ENCODE measurements at regions not wholly inside any gene's neighbourhood (a gene's known extent, or its start where the extent isn't known, plus 50 kb on each side); places are given as distances from the start of the nearest gene placed in this dataset.

GRCh38 chr10:29146311-29147100, 142.4 kb upstream of the LYZL1 start:
- DNase-seq (ENCODE audit: low spot score) (no peak), ATAC-seq (ENCODE audit: insufficient number of reproducible peaks, low FRiP score, low read depth) (no peak)
- H3K4me1 ChIP-seq (ENCODE audit: control insufficient read depth in 1 of 2, low read depth in 2 of 2): peaks cover 11 to 26% of the 10 kb centered on the region in 2 donors
- H3K27me3 ChIP-seq (replicated peaks; ENCODE audit: insufficient read depth): no peaks in the 10 kb centered on the region
- TF ChIP-seq CTCF (IDR thresholded peaks at IDR 0.05): no peak
- H3K27ac ChIP-seq: no peak overlapping the region
- no peaks in the 10 kb centered on the region for H3K9me3 ChIP-seq
- no peaks in the 10 kb centered on the region for H3K36me3 ChIP-seq
- no peak overlapping the region for H3K4me3 ChIP-seq

- H3K27me3 ChIP-seq (replicated peaks; ENCODE audit: insufficient read depth): no peaks in the 10 kb centered on the region
- no peak overlapping the region for H3K27ac ChIP-seq
- TF ChIP-seq CTCF (IDR thresholded peaks at IDR 0.05): no peak
- no peak overlapping the region for H3K4me3 ChIP-seq
- H3K4me1 ChIP-seq (ENCODE audit: control insufficient read depth in 1 of 2, low read depth in 2 of 2): peaks cover 5 to 20% of the 10 kb centered on the region in 2 donors
- DNase-seq (ENCODE audit: low spot score): no peak
- no peaks in the 10 kb centered on the region for H3K36me3 ChIP-seq
- H3K9me3 ChIP-seq: no peaks in the 10 kb centered on the region
- ATAC-seq (ENCODE audit: insufficient number of reproducible peaks, low FRiP score, low read depth): no peak
Measured at GRCh38 chr10:29150010-29150409, 138.9 kb upstream of the LYZL1 start.

GRCh38 chr10:29151005-29151404, 137.9 kb upstream of the LYZL1 start:
- no peak for TF ChIP-seq CTCF (IDR thresholded peaks at IDR 0.05)
- DNase-seq (ENCODE audit: low spot score) (no peak), ATAC-seq (ENCODE audit: insufficient number of reproducible peaks, low FRiP score, low read depth) (no peak)
- Histone ChIP-seq H3K9me3 (no peaks in the 10 kb centered on the region), H3K27me3 (replicated peaks; ENCODE audit: insufficient read depth) (no peaks in the 10 kb centered on the region), H3K4me3 (no peak overlapping the region), H3K27ac (no peak overlapping the region), H3K4me1 (ENCODE audit: control insufficient read depth in 1 of 2, low read depth in 2 of 2) (peaks cover 5 to 20% of the 10 kb centered on the region in 2 donors), H3K36me3 (no peaks in the 10 kb centered on the region)

- Histone ChIP-seq H3K4me1 (ENCODE audit: control insufficient read depth in 1 of 2, low read depth in 2 of 2) (peaks cover 0 to 8% of the 10 kb centered on the region in 2 donors), H3K9me3 (no peaks in the 10 kb centered on the region), H3K4me3 (no peak overlapping the region), H3K27me3 (replicated peaks; ENCODE audit: insufficient read depth) (no peaks in the 10 kb centered on the region), H3K36me3 (no peaks in the 10 kb centered on the region), H3K27ac (no peak overlapping the region)
- ATAC-seq (ENCODE audit: insufficient number of reproducible peaks, low FRiP score, low read depth): no peak
- TF ChIP-seq CTCF (IDR thresholded peaks at IDR 0.05): no peak
- no peak for DNase-seq (ENCODE audit: low spot score)
Measured at GRCh38 chr10:29157321-29157720, 131.5 kb upstream of the LYZL1 start.

GRCh38 chr10:29158066-29158465, 130.8 kb upstream of the LYZL1 start:
- H3K4me1 ChIP-seq (ENCODE audit: control insufficient read depth in 1 of 2, low read depth in 2 of 2): peaks cover 0 to 8% of the 10 kb centered on the region in 2 donors
- H3K4me3 ChIP-seq: no peak overlapping the region
- H3K36me3 ChIP-seq: no peaks in the 10 kb centered on the region
- ATAC-seq (ENCODE audit: insufficient number of reproducible peaks, low FRiP score, low read depth): no peak
- H3K27me3 ChIP-seq (replicated peaks; ENCODE audit: insufficient read depth): no peaks in the 10 kb centered on the region
- no peak for DNase-seq (ENCODE audit: low spot score)
- no peak for TF ChIP-seq CTCF (IDR thresholded peaks at IDR 0.05)
- no peak overlapping the region for H3K27ac ChIP-seq
- H3K9me3 ChIP-seq: no peaks in the 10 kb centered on the region

All from thoracic aorta (tissue), 2 donors.